ENCODE measurements at regions not wholly inside any gene's neighbourhood (a gene's known extent, or its start where the extent isn't known, plus 50 kb on each side); places are given as distances from the start of the nearest gene placed in this dataset.

DNA sequence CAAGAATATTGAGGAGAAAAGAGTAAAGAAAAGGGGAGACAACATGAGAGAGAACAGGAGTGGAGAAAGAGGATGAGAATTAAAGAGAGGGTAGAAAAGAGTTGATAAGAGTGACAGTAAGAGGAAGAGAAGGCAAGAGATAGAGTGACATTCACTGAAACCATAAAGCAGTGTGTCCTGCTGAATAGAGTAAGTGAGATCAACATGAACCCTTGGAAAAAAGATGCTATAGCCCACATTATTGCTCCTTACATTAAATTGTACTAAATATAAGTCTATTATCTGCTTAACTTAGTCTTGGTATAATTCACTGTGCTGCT lies 489.5 kb downstream of the SHISA9 start:
- TF ChIP-seq PAX8 (CRISPR knock-in tag; IDR thresholded peaks at IDR 0.05; ENCODE audit: borderline replicate concordance) (no peak), NFIC (IDR thresholded peaks at IDR 0.05; ENCODE audit: low read length) (no peak), ZNF10 (CRISPR knock-in tag; IDR thresholded peaks at IDR 0.05; ENCODE audit: borderline replicate concordance, low read depth) (no peak), POLR2A (IDR thresholded peaks at IDR 0.05; ENCODE audit: insufficient read depth in 1 of 2, low read depth in 2 of 2, low read length in 2 of 2) (no peak), TOPORS (CRISPR knock-in tag; IDR thresholded peaks at IDR 0.05) (no peak), ZNF121 (CRISPR knock-in tag; IDR thresholded peaks at IDR 0.05) (no peak), ZFX (CRISPR knock-in tag; IDR thresholded peaks at IDR 0.05; ENCODE audit: low read depth) (no peak), ZNF709 (CRISPR knock-in tag; IDR thresholded peaks at IDR 0.05) (no peak), ZNF790 (CRISPR knock-in tag; IDR thresholded peaks at IDR 0.05; ENCODE audit: borderline replicate concordance) (no peak)
